Neuronal stem cell (in vitro differentiated cells): ENCODE measurements at regions not wholly inside any gene's neighbourhood (a gene's known extent, or its start where the extent isn't known, plus 50 kb on each side); places are given as distances from the start of the nearest gene placed in this dataset.

ENCODE experiments used
- DNase-seq: peaks from one replicate; pipeline ENCODE4 v3.0.0-alpha.2; 2013; ENCODE audit warnings: low spot score
- H2AFZ ChIP-seq: one replicate; pipeline ENCODE4 v1.6.1; 2013; ENCODE audit warnings: mild to moderate bottlenecking, low read length, inconsistent platforms
- H2AK5ac ChIP-seq: 2 replicates; pipeline ENCODE4 v1.6.1; 2013; ENCODE audit warnings: low read depth, mild to moderate bottlenecking, inconsistent platforms, low read length, moderate library complexity, mixed read lengths
- H2BK120ac ChIP-seq: 2 replicates; pipeline ENCODE4 v1.6.1; 2013; ENCODE audit warnings: low read depth, mild to moderate bottlenecking, inconsistent platforms, low read length, moderate library complexity, mixed read lengths
- H2BK12ac ChIP-seq: one replicate; pipeline ENCODE4 v1.6.1; 2013; ENCODE audit warnings: low read length, inconsistent platforms
- H2BK15ac ChIP-seq: 2 replicates; pipeline ENCODE4 v1.6.1; 2013; ENCODE audit warnings: mild to moderate bottlenecking, low read length, inconsistent platforms, mixed read lengths
- H2BK5ac ChIP-seq: one replicate; pipeline ENCODE4 v1.6.1; 2013; ENCODE audit warnings: inconsistent platforms, mild to moderate bottlenecking, low read length, moderate library complexity
- H3K14ac ChIP-seq: one replicate; pipeline ENCODE4 v1.6.1; 2013; ENCODE audit warnings: low read length, inconsistent platforms
- H3K18ac ChIP-seq: 2 replicates; pipeline ENCODE4 v1.6.1; 2013; ENCODE audit warnings: low read length, inconsistent platforms
- H3K23ac ChIP-seq: 2 replicates; pipeline ENCODE4 v1.6.1; 2013; ENCODE audit warnings: low read depth, mild to moderate bottlenecking, mixed read lengths, low read length, inconsistent platforms; ENCODE audit not compliant: poor library complexity
- H3K27ac ChIP-seq: replicated peaks from 3 replicates; pipeline ENCODE4 v1.5.1; 2013; ENCODE audit warnings: low read length, inconsistent platforms
- H3K27me3 ChIP-seq, 3 experiments: 2 replicates each; pipeline ENCODE4 v1.6.1; 2013; ENCODE audit warnings: low read length in 3 of 3, mild to moderate bottlenecking in 2 of 3, inconsistent platforms in 1 of 3, low read depth in 1 of 3, mixed read lengths in 1 of 3, moderate library complexity in 1 of 3; ENCODE audit not compliant: control insufficient read depth in 3 of 3, insufficient read depth in 3 of 3
- H3K36me3 ChIP-seq, 2 donors: replicated peaks in 1 of 2; 2 replicates each; pipeline ENCODE4 v1.6.1; 2013; ENCODE audit warnings: low read length in 2 of 2; ENCODE audit not compliant: control insufficient read depth in 2 of 2, insufficient read depth in 2 of 2
- H3K4ac ChIP-seq: 2 replicates; pipeline ENCODE4 v1.6.1; 2013; ENCODE audit warnings: inconsistent platforms, mild to moderate bottlenecking, low read length, moderate library complexity
- H3K4me1 ChIP-seq, 2 donors: 1 replicate in 1 of 2; 2 replicates in 1 of 2; pipeline ENCODE4 v1.6.1; 2013; ENCODE audit warnings: low read length in 2 of 2, low read depth in 1 of 2; ENCODE audit not compliant: control insufficient read depth in 2 of 2, insufficient read depth in 1 of 2
- H3K4me2 ChIP-seq: one replicate; pipeline ENCODE4 v1.6.1; 2013; ENCODE audit warnings: mild to moderate bottlenecking, low read length, inconsistent platforms; ENCODE audit not compliant: insufficient read depth, poor library complexity, severe bottlenecking
- H3K4me3 ChIP-seq, 2 donors: 2 replicates each; pipeline ENCODE4 v1.5.1; 2013; ENCODE audit warnings: low read length in 2 of 2, mild to moderate bottlenecking in 2 of 2, inconsistent platforms in 1 of 2, moderate library complexity in 1 of 2
- H3K79me1 ChIP-seq: one replicate; pipeline ENCODE4 v1.6.1; 2013; ENCODE audit warnings: low read depth, mild to moderate bottlenecking, inconsistent platforms, low read length, moderate library complexity
- H3K9ac ChIP-seq: one replicate; pipeline ENCODE4 v1.6.1; 2013; ENCODE audit warnings: mild to moderate bottlenecking, low read depth, low read length, inconsistent platforms; ENCODE audit not compliant: poor library complexity
- H3K9me3 ChIP-seq, 2 donors: replicated peaks in 1 of 2; 2 replicates each; pipeline versions ENCODE3 to v1.6.1; 2013; ENCODE audit warnings: low read length in 2 of 2, mild to moderate bottlenecking in 2 of 2, inconsistent platforms in 1 of 2, low read depth in 1 of 2, mixed read lengths in 1 of 2, moderate library complexity in 1 of 2; ENCODE audit not compliant: control insufficient read depth in 2 of 2, insufficient read depth in 1 of 2
- H4K8ac ChIP-seq: one replicate; pipeline ENCODE4 v1.6.1; 2013; ENCODE audit warnings: low read depth, mild to moderate bottlenecking, inconsistent platforms, low read length, moderate library complexity
- H4K91ac ChIP-seq: one replicate; pipeline ENCODE4 v1.6.1; 2013; ENCODE audit warnings: low read length, low read depth, mild to moderate bottlenecking, inconsistent platforms; ENCODE audit not compliant: poor library complexity
- WGBS, 2 donors: extraction: QIAGEN DNeasy Blood & Tissue Kit; methylation state at CpG; one replicate each; pipeline ENCODE4 v1.1.7; 2013; ENCODE audit warnings: missing lambda C conversion rate in 2 of 2, mixed read lengths in 1 of 2; ENCODE audit not compliant: insufficient read length in 2 of 2, insufficient replicate concordance in 1 of 2; ENCODE audit errors: extremely low coverage in 2 of 2; 5-methylcytosine and 5-hydroxymethylcytosine counted together

- Histone ChIP-seq H3K18ac (peak overlapping the region; percentile 0), H3K27ac (no peak overlapping the region), H2AFZ (no peak overlapping the region), H3K14ac (no peak overlapping the region), H2BK15ac (no peak overlapping the region), H2BK12ac (no peak overlapping the region), H3K27me3 (no peaks in the 10 kb centered on the region), H3K9me3 (peaks cover 0 to under 1% of the 10 kb centered on the region in 2 donors), H3K9ac (peak overlapping the region; percentile 47), H2AK5ac (no peak overlapping the region), H4K8ac (no peak overlapping the region), H3K36me3 (no peaks in the 10 kb centered on the region), H3K4me2 (no peak overlapping the region), H3K23ac (no peak overlapping the region), H2BK5ac (no peak overlapping the region), H3K4me3 (no peak overlapping the region), H3K79me1 (no peaks in the 10 kb centered on the region), H4K91ac (no peak overlapping the region), H3K4me1 (peaks cover 7 to 23% of the 10 kb centered on the region in 2 donors), H2BK120ac (no peak overlapping the region), H3K4ac (no peak overlapping the region)
- no peak for DNase-seq
- no CpG with 5 or more reads among the region's 8 CpGs for WGBS, 2 donors
Observed at GRCh38 chr6:167700199-167700598, 126.5 kb upstream of the AFDN start.

- no peak overlapping the region for H2AFZ ChIP-seq
- no peak overlapping the region for H3K4me2 ChIP-seq
- no peaks in the 10 kb centered on the region for H3K36me3 ChIP-seq
- no peak overlapping the region for H3K18ac ChIP-seq
- H3K9me3 ChIP-seq = peaks cover 0 to 1% of the 10 kb centered on the region in 2 donors
- H3K4me1 ChIP-seq = peaks cover 7 to 23% of the 10 kb centered on the region in 2 donors
- no peaks in the 10 kb centered on the region for H3K79me1 ChIP-seq
- H3K4ac ChIP-seq = no peak overlapping the region
- H3K9ac ChIP-seq = no peak overlapping the region
- WGBS, 2 donors = no CpG with 5 or more reads among the region's 12 CpGs
- H2BK15ac ChIP-seq = no peak overlapping the region
- no peaks in the 10 kb centered on the region for H3K27me3 ChIP-seq
- H3K27ac ChIP-seq = no peak overlapping the region
- H4K91ac ChIP-seq = no peak overlapping the region
- no peak overlapping the region for H3K23ac ChIP-seq
- no peak overlapping the region for H2BK12ac ChIP-seq
- H2BK120ac ChIP-seq = no peak overlapping the region
- no peak overlapping the region for H4K8ac ChIP-seq
- H2BK5ac ChIP-seq = no peak overlapping the region
- no peak overlapping the region for H2AK5ac ChIP-seq
- H3K14ac ChIP-seq = no peak overlapping the region
- H3K4me3 ChIP-seq = no peak overlapping the region
- DNase-seq = no peak
Observed at GRCh38 chr6:167701010-167701409, 125.7 kb upstream of the AFDN start.

GRCh38 chr6:167702241-167702827, 124.4 kb upstream of the AFDN start:
- Histone ChIP-seq H3K27ac (no peak overlapping the region), H2BK15ac (no peak overlapping the region), H2BK120ac (no peak overlapping the region), H3K36me3 (no peaks in the 10 kb centered on the region), H3K4me1 (peaks cover 7 to 18% of the 10 kb centered on the region in 2 donors), H3K27me3 (no peaks in the 10 kb centered on the region), H3K79me1 (no peaks in the 10 kb centered on the region), H4K8ac (no peak overlapping the region), H2AK5ac (no peak overlapping the region), H3K9me3 (peaks cover 0 to 1% of the 10 kb centered on the region in 2 donors), H3K18ac (no peak overlapping the region), H3K14ac (no peak overlapping the region), H3K9ac (no peak overlapping the region), H2AFZ (no peak overlapping the region), H3K23ac (no peak overlapping the region), H2BK12ac (no peak overlapping the region), H3K4ac (no peak overlapping the region), H3K4me2 (no peak overlapping the region), H3K4me3 (no peak overlapping the region), H2BK5ac (no peak overlapping the region), H4K91ac (no peak overlapping the region)
- WGBS, 2 donors = no CpG with 5 or more reads among the region's 8 CpGs
- no peak for DNase-seq

- H3K4me2 ChIP-seq = no peak overlapping the region
- DNase-seq = no peak
- no CpG with 5 or more reads among the region's 10 CpGs for WGBS, 2 donors
- H4K8ac ChIP-seq = no peak overlapping the region
- no peaks in the 10 kb centered on the region for H3K36me3 ChIP-seq
- H3K23ac ChIP-seq = peak overlapping the region; percentile 80
- peak overlapping the region; percentile 18 for H2AFZ ChIP-seq
- no peak overlapping the region for H2BK15ac ChIP-seq
- no peaks in the 10 kb centered on the region for H3K79me1 ChIP-seq
- peaks cover 0 to 1% of the 10 kb centered on the region in 2 donors for H3K9me3 ChIP-seq
- no peak overlapping the region for H4K91ac ChIP-seq
- peak overlapping the region; percentile 10 for H3K14ac ChIP-seq
- peak overlapping the region; percentile 5 for H3K18ac ChIP-seq
- no peak overlapping the region for H3K4me3 ChIP-seq
- H3K9ac ChIP-seq = no peak overlapping the region
- no peak overlapping the region for H3K4ac ChIP-seq
- no peak overlapping the region for H2BK5ac ChIP-seq
- no peak overlapping the region for H2BK12ac ChIP-seq
- no peak overlapping the region for H3K27ac ChIP-seq
- peaks cover 9 to 18% of the 10 kb centered on the region in 2 donors for H3K4me1 ChIP-seq
- H2BK120ac ChIP-seq = no peak overlapping the region
- no peaks in the 10 kb centered on the region for H3K27me3 ChIP-seq
- peak overlapping the region; percentile 33 for H2AK5ac ChIP-seq
Observed at GRCh38 chr6:167703347-167703746, 123.4 kb upstream of the AFDN start.
